Brain microvascular endothelial cell (primary cell): ENCODE measurements at regions not wholly inside any gene's neighbourhood (a gene's known extent, or its start where the extent isn't known, plus 50 kb on each side); places are given as distances from the start of the nearest gene placed in this dataset.

Experiments
- DNase-seq: peaks from one replicate; pipeline ENCODE4 v3.0.0-alpha.2; 2020
- H3K27ac ChIP-seq: fragments of 250-450 bp; sonication (Bioruptor Pico); 2 replicates; pipeline ENCODE4 v1.5.1; 2020; ENCODE audit warnings: mild to moderate bottlenecking, moderate library complexity
- H3K27me3 ChIP-seq: fragments of 250-450 bp; sonication (Bioruptor Pico); replicated peaks from 2 replicates; pipeline ENCODE4 v1.5.1; 2020; ENCODE audit warnings: mild to moderate bottlenecking
- H3K36me3 ChIP-seq: fragments of 250-450 bp; sonication (Bioruptor Pico); replicated peaks from 2 replicates; pipeline ENCODE4 v1.5.1; 2020; ENCODE audit warnings: mild to moderate bottlenecking
- H3K4me3 ChIP-seq: 2 replicates; pipeline ENCODE4 v1.5.1; 2011; ENCODE audit warnings: low read depth, mild to moderate bottlenecking, control low read depth, low read length, moderate library complexity
- CTCF ChIP-seq: IDR thresholded peaks from 2 replicates; pipeline ENCODE4 v1.5.1; 2011; ENCODE audit warnings: low read depth, mild to moderate bottlenecking, moderate library complexity, low read length, control low read depth, inconsistent platforms; ENCODE audit errors: missing control alignments
- in situ Hi-C: cut with HindIII; loops from 2 replicates; pipeline ENCODE4 v1.10.0; 2017; ENCODE audit warnings: low sequenced_read_pairs, low pct_ligation_motif_present

GRCh38 chr12:77151030-77151429 lies 85.7 kb upstream of the E2F7 start:
- no peaks in the 10 kb centered on the region for H3K27me3 ChIP-seq
- H3K36me3 ChIP-seq: no peaks in the 10 kb centered on the region
- H3K27ac ChIP-seq: no peak overlapping the region
- no peak for DNase-seq
- no peak overlapping the region for H3K4me3 ChIP-seq
- in situ Hi-C loops: no loop called here
- no peak for TF ChIP-seq CTCF

GRCh38 chr12:77133566-77133965 lies 68.2 kb upstream of the E2F7 start:
- peak; percentile 61 for DNase-seq
- no peaks in the 10 kb centered on the region for H3K36me3 ChIP-seq
- no peak overlapping the region for H3K27ac ChIP-seq
- no peaks in the 10 kb centered on the region for H3K27me3 ChIP-seq
- TF ChIP-seq CTCF: no peak
- no peak overlapping the region for H3K4me3 ChIP-seq
- in situ Hi-C loops: no loop called here

- no peaks in the 10 kb centered on the region for H3K36me3 ChIP-seq
- no peak overlapping the region for H3K4me3 ChIP-seq
- DNase-seq: no peak
- no peak for TF ChIP-seq CTCF
- H3K27me3 ChIP-seq: no peaks in the 10 kb centered on the region
- H3K27ac ChIP-seq: no peak overlapping the region
- in situ Hi-C loops: no loop called here
These were observed 66.7 kb upstream of the E2F7 start for GRCh38 chr12:77131977-77132490.

GRCh38 chr12:77130193-77130592 lies 64.8 kb upstream of the E2F7 start:
- Histone ChIP-seq H3K27me3 (no peaks in the 10 kb centered on the region), H3K27ac (no peak overlapping the region), H3K4me3 (no peak overlapping the region), H3K36me3 (no peaks in the 10 kb centered on the region)
- peak; percentile 50 for DNase-seq
- TF ChIP-seq CTCF: no peak
- in situ Hi-C loops: no loop called here

DNA sequence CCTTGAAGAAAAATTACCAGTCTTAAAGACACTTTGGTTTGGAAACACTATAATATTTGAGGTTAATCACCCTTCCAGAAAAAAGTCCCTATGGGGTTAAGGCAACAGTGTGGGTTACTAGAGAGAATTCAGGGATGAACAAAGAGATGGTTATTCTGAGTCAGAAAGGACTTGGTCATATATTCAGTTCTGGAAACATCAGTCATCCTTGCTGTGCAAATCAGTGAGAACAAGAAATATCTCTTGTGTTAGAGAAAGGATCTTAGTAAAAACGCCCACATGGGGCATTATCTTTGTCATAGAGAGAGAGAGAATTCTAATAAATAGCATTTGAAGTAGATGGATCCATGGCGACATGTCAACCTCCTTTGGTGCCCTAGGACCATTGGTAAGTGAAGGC lies 59.4 kb upstream of the E2F7 start:
- Histone ChIP-seq H3K27ac (peak overlapping the region; percentile 9), H3K4me3 (no peak overlapping the region), H3K27me3 (no peaks in the 10 kb centered on the region), H3K36me3 (no peaks in the 10 kb centered on the region)
- no peak for TF ChIP-seq CTCF
- in situ Hi-C loops: no loop called here
- peak; percentile 68 for DNase-seq

GRCh38 chr12:77122661-77123060 lies 57.3 kb upstream of the E2F7 start:
- no peaks in the 10 kb centered on the region for H3K27me3 ChIP-seq
- H3K4me3 ChIP-seq: no peak overlapping the region
- H3K27ac ChIP-seq: peak overlapping the region; percentile 88
- peak; percentile 26 for DNase-seq
- TF ChIP-seq CTCF: no peak
- no peaks in the 10 kb centered on the region for H3K36me3 ChIP-seq
- in situ Hi-C loops: no loop called here
